ENCODE measurements at regions not wholly inside any gene's neighbourhood (a gene's known extent, or its start where the extent isn't known, plus 50 kb on each side); places are given as distances from the start of the nearest gene placed in this dataset.

- DNase-seq (ENCODE audit: low spot score), result no peak
Observed at GRCh38 chr6:17047889-17048288, 54.0 kb upstream of the STMND1 start.

GRCh38 chr6:17045581-17046322 lies 56.1 kb upstream of the STMND1 start:
- peak; percentile 90 for DNase-seq (ENCODE audit: low spot score)

GRCh38 chr6:17043148-17043522 lies 58.7 kb upstream of the STMND1 start:
- no peak for DNase-seq (ENCODE audit: low spot score)

- peak; percentile 84 for DNase-seq (ENCODE audit: low spot score)
Observed at GRCh38 chr6:17042422-17043147, 59.3 kb upstream of the STMND1 start.

- DNase-seq (ENCODE audit: low spot score), result no peak
Observed at GRCh38 chr6:17039266-17039665, 62.6 kb upstream of the STMND1 start.

GRCh38 chr6:17038316-17038715 lies 63.5 kb upstream of the STMND1 start:
- DNase-seq (ENCODE audit: low spot score), result no peak

- no peak for DNase-seq (ENCODE audit: low spot score)
Observed at GRCh38 chr6:17036065-17036393, 65.8 kb upstream of the STMND1 start.

GRCh38 chr6:17035257-17036064 lies 66.4 kb upstream of the STMND1 start:
- DNase-seq (ENCODE audit: low spot score), result peak; percentile 57

GRCh38 chr6:17033746-17034145 lies 68.1 kb upstream of the STMND1 start:
- no peak for DNase-seq (ENCODE audit: low spot score)

- peak; percentile 95 for DNase-seq (ENCODE audit: low spot score)
Observed at GRCh38 chr6:17032988-17033634, 68.7 kb upstream of the STMND1 start.

- no peak for DNase-seq (ENCODE audit: low spot score)
Observed at GRCh38 chr6:17032590-17032987, 69.3 kb upstream of the STMND1 start.

GRCh38 chr6:17031961-17032360 lies 69.9 kb upstream of the STMND1 start:
- DNase-seq (ENCODE audit: low spot score), result no peak

GRCh38 chr6:17027441-17027840 lies 74.4 kb upstream of the STMND1 start:
- DNase-seq (ENCODE audit: low spot score), result no peak

GRCh38 chr6:17022604-17023003 lies 79.2 kb upstream of the STMND1 start:
- no peak for DNase-seq (ENCODE audit: low spot score)

GRCh38 chr6:17021539-17021889 lies 80.3 kb upstream of the STMND1 start:
- DNase-seq (ENCODE audit: low spot score), result peak; percentile 73

GRCh38 chr6:17020889-17021538 lies 80.8 kb upstream of the STMND1 start:
- DNase-seq (ENCODE audit: low spot score), result no peak

GRCh38 chr6:17018425-17018824 lies 83.4 kb upstream of the STMND1 start:
- no peak for DNase-seq (ENCODE audit: low spot score)

- DNase-seq (ENCODE audit: low spot score), result no peak
Observed at GRCh38 chr6:17017416-17017815, 84.4 kb upstream of the STMND1 start.

- peak; percentile 55 for DNase-seq (ENCODE audit: low spot score)
Observed at GRCh38 chr6:17015551-17016381, 86.1 kb upstream of the STMND1 start.

- no peak for DNase-seq (ENCODE audit: low spot score)
Observed at GRCh38 chr6:17015144-17015543, 86.7 kb upstream of the STMND1 start.

GRCh38 chr6:17013701-17014100 lies 88.1 kb upstream of the STMND1 start:
- peak; percentile 47 for DNase-seq (ENCODE audit: low spot score)
